Fibroblast of mammary gland (primary cell): ENCODE measurements at regions not wholly inside any gene's neighbourhood (a gene's known extent, or its start where the extent isn't known, plus 50 kb on each side); places are given as distances from the start of the nearest gene placed in this dataset.

Experiments
- DNase-seq: peaks from one replicate; pipeline ENCODE4 v3.0.0-alpha.2; 2010; ENCODE audit warnings: low read depth
- H3K4me3 ChIP-seq: 2 replicates; pipeline ENCODE4 v1.5.1; 2011; ENCODE audit warnings: low read depth, mild to moderate bottlenecking, low read length, moderate library complexity; ENCODE audit not compliant: control insufficient read depth
- CTCF ChIP-seq: conservative IDR thresholded peaks from 2 replicates; pipeline ENCODE4 v1.5.1; 2011; ENCODE audit warnings: low read depth, low read length, inconsistent platforms; ENCODE audit not compliant: control insufficient read depth, insufficient read depth

- no peak overlapping the region for H3K4me3 ChIP-seq
- DNase-seq: no peak
- no peak for TF ChIP-seq CTCF
Measured at GRCh38 chr16:86103320-86103719, 204.4 kb downstream of the IRF8 start.

- no peak for DNase-seq
- no peak overlapping the region for H3K4me3 ChIP-seq
- TF ChIP-seq CTCF: no peak
Measured at GRCh38 chr16:86104537-86105048, 205.6 kb downstream of the IRF8 start.

GRCh38 chr16:86107215-86107825, 208.4 kb downstream of the IRF8 start:
- DNase-seq: no peak
- no peak overlapping the region for H3K4me3 ChIP-seq
- TF ChIP-seq CTCF: no peak

- no peak for TF ChIP-seq CTCF
- DNase-seq: no peak
- no peak overlapping the region for H3K4me3 ChIP-seq
Measured at GRCh38 chr16:86108062-86108461, 209.1 kb downstream of the IRF8 start.

- no peak overlapping the region for H3K4me3 ChIP-seq
- DNase-seq: no peak
- no peak for TF ChIP-seq CTCF
Measured at GRCh38 chr16:86110134-86110533, 211.2 kb downstream of the IRF8 start.

- DNase-seq: no peak
- no peak overlapping the region for H3K4me3 ChIP-seq
- no peak for TF ChIP-seq CTCF
Measured at GRCh38 chr16:86110726-86111125, 211.8 kb downstream of the IRF8 start.

- DNase-seq: no peak
- no peak overlapping the region for H3K4me3 ChIP-seq
- no peak for TF ChIP-seq CTCF
Measured at GRCh38 chr16:86112178-86112577, 213.2 kb downstream of the IRF8 start.
